ENCODE measurements at regions not wholly inside any gene's neighbourhood (a gene's known extent, or its start where the extent isn't known, plus 50 kb on each side); places are given as distances from the start of the nearest gene placed in this dataset.
A peak's percentile ranks its signal among the peaks of the same experiment; 100 is the strongest.

DNA sequence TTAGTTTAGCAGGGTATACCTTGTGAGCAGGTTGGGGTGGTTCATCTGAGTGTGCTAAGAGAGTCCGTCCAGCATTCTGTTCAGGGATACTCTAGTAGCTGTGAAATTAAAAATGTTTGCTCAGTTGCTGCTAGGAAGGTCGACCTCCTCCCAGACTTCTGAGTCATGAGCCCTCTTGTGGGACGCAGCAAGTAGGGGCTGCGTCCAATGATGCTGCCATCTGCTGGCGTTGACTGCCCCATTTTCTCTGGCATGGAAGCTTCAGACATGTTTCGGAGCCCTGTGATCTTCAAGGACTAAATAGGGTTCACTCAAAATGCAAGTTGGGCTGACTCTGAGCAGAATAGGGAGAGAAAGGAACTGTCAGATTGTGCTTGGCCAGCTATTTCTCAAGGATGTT is 201.0 kb upstream of the ARSJ start:
- TF ChIP-seq, protein P1, sequence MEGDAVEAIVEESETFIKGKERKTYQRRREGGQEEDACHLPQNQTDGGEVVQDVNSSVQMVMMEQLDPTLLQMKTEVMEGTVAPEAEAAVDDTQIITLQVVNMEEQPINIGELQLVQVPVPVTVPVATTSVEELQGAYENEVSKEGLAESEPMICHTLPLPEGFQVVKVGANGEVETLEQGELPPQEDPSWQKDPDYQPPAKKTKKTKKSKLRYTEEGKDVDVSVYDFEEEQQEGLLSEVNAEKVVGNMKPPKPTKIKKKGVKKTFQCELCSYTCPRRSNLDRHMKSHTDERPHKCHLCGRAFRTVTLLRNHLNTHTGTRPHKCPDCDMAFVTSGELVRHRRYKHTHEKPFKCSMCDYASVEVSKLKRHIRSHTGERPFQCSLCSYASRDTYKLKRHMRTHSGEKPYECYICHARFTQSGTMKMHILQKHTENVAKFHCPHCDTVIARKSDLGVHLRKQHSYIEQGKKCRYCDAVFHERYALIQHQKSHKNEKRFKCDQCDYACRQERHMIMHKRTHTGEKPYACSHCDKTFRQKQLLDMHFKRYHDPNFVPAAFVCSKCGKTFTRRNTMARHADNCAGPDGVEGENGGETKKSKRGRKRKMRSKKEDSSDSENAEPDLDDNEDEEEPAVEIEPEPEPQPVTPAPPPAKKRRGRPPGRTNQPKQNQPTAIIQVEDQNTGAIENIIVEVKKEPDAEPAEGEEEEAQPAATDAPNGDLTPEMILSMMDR (conservative IDR thresholded peaks at IDR 0.05; ENCODE audit: low read length), result peak; percentile 71
- no peak for TF ChIP-seq EZH2phosphoT487 (IDR thresholded peaks at IDR 0.05; ENCODE audit: borderline replicate concordance, low read depth, low read length)

Measured in OCI-LY7 (cell line).